Astrocyte of the spinal cord (primary cell): ENCODE measurements at regions not wholly inside any gene's neighbourhood (a gene's known extent, or its start where the extent isn't known, plus 50 kb on each side); places are given as distances from the start of the nearest gene placed in this dataset.
"Not testable (repeated sequence)": the region's sequence is repeated elsewhere in the genome, so short reads cannot be mapped to it uniquely, and the experiment has no call there.

Experiments used
- DNase-seq: peaks from one replicate; pipeline ENCODE4 v3.0.0; 2011; ENCODE audit warnings: low read depth, low spot score
- H3K4me3 ChIP-seq: 2 replicates; pipeline ENCODE4 v1.5.1; 2011; ENCODE audit warnings: low read depth, mild to moderate bottlenecking, low read length, moderate library complexity
- CTCF ChIP-seq: IDR thresholded peaks from 2 replicates; pipeline ENCODE4 v1.5.1; 2012; ENCODE audit warnings: low read depth, mild to moderate bottlenecking, low read length, inconsistent platforms
- in situ Hi-C: cut with HindIII; loops from 2 replicates; pipeline ENCODE4 v1.10.0; 2017; ENCODE audit warnings: low sequenced_read_pairs

- DNase-seq: no peak
- in situ Hi-C loops: no loop called here
- no peak overlapping the region for H3K4me3 ChIP-seq
- no peak for TF ChIP-seq CTCF
These were observed 61.6 kb upstream of the WDR11 start for GRCh38 chr10:120789303-120790203.

GRCh38 chr10:120791316-120791715, 59.8 kb upstream of the WDR11 start:
- in situ Hi-C loops: no loop called here
- no peak overlapping the region for H3K4me3 ChIP-seq
- no peak for DNase-seq
- no peak for TF ChIP-seq CTCF

GRCh38 chr10:120793088-120793487, 58.1 kb upstream of the WDR11 start:
- in situ Hi-C loops: no loop called here
- no peak for TF ChIP-seq CTCF
- no peak for DNase-seq
- H3K4me3 ChIP-seq: no peak overlapping the region

DNA sequence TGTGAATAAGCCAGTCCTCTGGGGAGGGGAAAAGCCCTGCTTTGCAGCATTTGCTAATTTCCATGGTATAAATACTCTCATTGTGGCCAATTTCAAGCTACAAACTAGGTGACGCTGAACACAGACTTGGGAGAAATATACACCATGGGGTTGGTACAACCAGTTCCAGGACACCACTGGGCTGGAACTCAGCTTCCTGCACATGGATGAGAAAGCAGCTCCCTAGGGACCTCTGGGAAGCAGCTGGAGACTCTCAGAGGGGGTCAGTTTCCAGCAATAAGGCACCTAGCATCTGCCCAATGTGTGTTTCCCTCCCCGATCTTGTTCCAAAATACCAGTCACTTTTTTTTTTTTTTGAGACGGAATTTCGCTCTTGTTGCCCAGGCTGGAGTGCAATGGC, 56.8 kb upstream of the WDR11 start:
- in situ Hi-C loops: no loop called here
- no peak for TF ChIP-seq CTCF
- no peak for DNase-seq
- H3K4me3 ChIP-seq: no peak overlapping the region

DNA sequence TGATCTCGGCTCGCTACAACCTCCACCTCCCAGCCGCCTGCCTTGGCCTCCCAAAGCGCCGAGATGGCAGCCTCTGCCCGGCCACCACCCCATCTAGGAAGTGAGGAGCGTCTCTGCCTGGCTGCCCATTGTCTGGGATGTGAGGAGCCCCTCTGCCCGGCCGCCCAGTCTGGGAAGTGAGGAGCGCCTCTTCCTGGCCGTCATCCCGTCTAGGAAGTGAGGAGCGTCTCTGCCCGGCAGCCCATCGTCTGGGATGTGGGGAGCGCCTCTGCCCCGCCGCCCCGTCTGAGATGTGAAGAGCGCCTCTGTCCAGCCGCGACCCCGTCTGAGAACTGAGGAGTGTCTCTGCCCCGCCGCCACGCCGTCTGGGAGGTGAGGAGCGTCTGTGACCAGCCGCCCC, 52.9 kb upstream of the WDR11 start:
- DNase-seq, in situ Hi-C loops, H3K4me3 ChIP-seq: not testable (repeated sequence)

DNA sequence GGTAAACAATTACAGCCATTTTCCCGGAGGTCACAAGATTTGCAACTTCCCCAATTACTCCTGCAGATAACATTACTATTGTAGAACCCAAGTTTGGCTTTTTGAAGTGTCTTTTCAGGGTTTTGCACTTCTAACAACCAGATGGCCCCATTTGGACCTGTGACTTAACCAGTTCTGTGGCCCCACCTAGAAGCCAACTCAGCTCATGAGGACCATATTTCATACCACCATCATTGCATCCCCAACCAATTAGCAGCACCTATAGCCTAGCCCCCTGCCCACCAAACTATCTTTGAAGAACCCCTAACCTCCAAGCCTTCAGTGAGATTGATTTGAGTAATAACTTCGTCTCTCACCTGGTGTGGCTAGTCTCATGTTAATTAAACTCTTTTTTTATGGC, 51.3 kb upstream of the WDR11 start:
- DNase-seq: no peak
- TF ChIP-seq CTCF: no peak
- in situ Hi-C loops: no loop called here
- no peak overlapping the region for H3K4me3 ChIP-seq

DNA sequence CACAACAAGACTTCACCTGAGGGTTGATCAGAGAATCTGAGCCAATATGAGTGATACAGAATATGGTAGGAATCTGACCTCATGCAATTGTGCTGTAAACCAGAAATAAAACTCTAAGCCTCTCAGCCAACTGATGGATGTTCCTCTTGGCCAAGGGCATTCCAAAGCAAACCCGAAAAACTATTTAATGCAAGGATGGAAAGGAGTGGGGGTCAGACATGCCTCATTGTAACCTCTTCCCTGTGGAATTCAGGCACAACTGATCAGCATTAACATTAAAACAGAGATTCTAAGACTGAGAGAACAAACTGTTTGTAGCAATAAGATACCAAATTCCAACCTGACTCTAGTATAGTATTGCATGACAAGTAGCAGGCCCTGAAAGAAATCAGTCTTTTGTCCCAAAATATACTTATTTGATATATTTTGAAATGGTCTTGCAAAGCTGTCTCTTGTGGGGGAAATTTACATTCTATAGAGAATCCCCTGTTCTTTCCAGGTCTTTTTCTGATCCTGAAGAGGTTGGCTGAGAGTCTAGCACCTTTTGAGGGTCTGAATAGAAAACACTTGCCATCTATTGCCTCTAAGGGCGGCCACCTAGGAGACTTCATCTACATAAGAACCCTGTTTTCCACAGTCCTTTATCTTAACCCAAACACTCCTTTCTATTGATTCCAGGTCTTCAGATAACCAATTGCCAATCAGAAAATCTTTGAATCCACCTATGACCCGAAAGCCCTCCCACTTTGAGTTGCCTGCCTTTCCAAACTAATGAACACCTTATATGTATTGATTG, 50.4 kb upstream of the WDR11 start:
- no peak for TF ChIP-seq CTCF
- no peak overlapping the region for H3K4me3 ChIP-seq
- DNase-seq: no peak
- in situ Hi-C loops: no loop called here
